H1 (cell line): ENCODE measurements at regions not wholly inside any gene's neighbourhood (a gene's known extent, or its start where the extent isn't known, plus 50 kb on each side); places are given as distances from the start of the nearest gene placed in this dataset.

Experiments
- CTCF ChIA-PET: fragments of 300-600 bp; sonication (Branson Sonifier 250); formaldehyde crosslinking; loops from one replicate; lab custom pipeline; 2021; ENCODE audit not compliant: partially characterized antibody; lab: Charles Lee
- POLR2A ChIA-PET: fragments of 300-600 bp; sonication (Branson Sonifier 250); formaldehyde crosslinking; loops from one replicate; lab custom pipeline; 2021; ENCODE audit warnings: inconsistent platforms; ENCODE audit not compliant: partially characterized antibody; lab: Charles Lee
- DNase-seq, 2 experiments: peaks; one replicate each; pipeline versions ENCODE4 v3.0.0 to v3.0.0-alpha.2; 2010 to 2022; ENCODE audit warnings: low spot score in 2 of 2, low read depth in 1 of 2, mixed read lengths in 1 of 2
- FAIRE-seq: peaks from 2 replicates; lab custom pipeline; 2011; peaks lifted over from hg19 to GRCh38; lab: Jason Lieb, UNC
- H2AFZ ChIP-seq: 2 replicates; pipeline ENCODE4 v1.8.1; 2012; ENCODE audit warnings: low read length, inconsistent platforms
- H2AK5ac ChIP-seq: 2 replicates; pipeline ENCODE4 v1.6.1; 2013; ENCODE audit warnings: low read depth, low read length
- H2BK120ac ChIP-seq: replicated peaks from 2 replicates; pipeline ENCODE3; 2013; ENCODE audit warnings: low read depth, low read length, inconsistent platforms
- H2BK12ac ChIP-seq: 2 replicates; pipeline ENCODE4 v1.6.1; 2013; ENCODE audit warnings: low read depth, low read length
- H2BK15ac ChIP-seq: 2 replicates; pipeline ENCODE4 v1.6.1; 2013; ENCODE audit warnings: low read length
- H2BK20ac ChIP-seq: 2 replicates; pipeline ENCODE4 v1.6.1; 2013; ENCODE audit warnings: low read length
- H2BK5ac ChIP-seq: 2 replicates; pipeline ENCODE4 v1.6.1; 2013; ENCODE audit warnings: low read depth, low read length
- H3K14ac ChIP-seq: 2 replicates; pipeline ENCODE4 v1.6.1; 2013; ENCODE audit warnings: inconsistent platforms; ENCODE audit not compliant: insufficient read length
- H3K18ac ChIP-seq: 2 replicates; pipeline ENCODE4 v1.6.1; 2013; ENCODE audit warnings: low read length; ENCODE audit errors: extremely low read depth
- H3K23ac ChIP-seq: 2 replicates; pipeline ENCODE4 v1.6.1; 2013; ENCODE audit warnings: inconsistent platforms; ENCODE audit not compliant: insufficient read length
- H3K23me2 ChIP-seq: 2 replicates; pipeline ENCODE4 v1.6.1; 2013; ENCODE audit warnings: low read depth, low read length
- H3K27ac ChIP-seq: 2 replicates; pipeline ENCODE4 v1.6.1; 2011; ENCODE audit warnings: low read depth, low read length, inconsistent platforms
- H3K27me3 ChIP-seq, 4 experiments: replicated peaks in 1 of 4; 1 replicate in 1 of 4; 2 replicates in 3 of 4; pipeline versions ENCODE4 v1.6.1 to v1.8.1; 2011 to 2013; ENCODE audit warnings: low read length in 3 of 4, mild to moderate bottlenecking in 3 of 4, inconsistent platforms in 2 of 4, mixed read lengths in 2 of 4, moderate library complexity in 1 of 4; ENCODE audit not compliant: control insufficient read depth in 3 of 4, insufficient read depth in 3 of 4; ENCODE audit errors: extremely low read depth in 1 of 4
- H3K36me3 ChIP-seq, 4 experiments: 2 replicates each; pipeline versions ENCODE4 v1.6.1 to v1.8.1; 2011 to 2013; ENCODE audit warnings: mild to moderate bottlenecking in 4 of 4, low read length in 3 of 4, moderate library complexity in 2 of 4, control low read depth in 1 of 4, inconsistent platforms in 1 of 4; ENCODE audit not compliant: insufficient read depth in 4 of 4, control insufficient read depth in 2 of 4
- H3K4ac ChIP-seq: replicated peaks from 2 replicates; pipeline ENCODE3; 2013; ENCODE audit warnings: low read length, low read depth, mixed read lengths, inconsistent platforms; ENCODE audit not compliant: insufficient read length
- H3K4me1 ChIP-seq, 4 experiments: replicated peaks in 1 of 4; 1 replicate in 1 of 4; 2 replicates in 3 of 4; pipeline versions ENCODE4 v1.6.1 to v1.8.1; 2011 to 2013; ENCODE audit warnings: low read length in 3 of 4, inconsistent platforms in 2 of 4, mixed read lengths in 1 of 4; ENCODE audit not compliant: insufficient read depth in 4 of 4, control insufficient read depth in 3 of 4
- H3K4me2 ChIP-seq, 2 experiments: 2 replicates each; pipeline versions ENCODE4 v1.6.1 to v1.8.1; 2011 to 2013; ENCODE audit warnings: low read depth in 2 of 2, low read length in 2 of 2, control low read depth in 1 of 2, inconsistent platforms in 1 of 2, mild to moderate bottlenecking in 1 of 2; ENCODE audit not compliant: insufficient read depth in 1 of 2
- H3K4me3 ChIP-seq, 4 experiments: fragments of 200-600, 300-600 bp in 1 of 4; sonication (generic), shearing (Covaris generic), sonication (Bioruptor Twin) in 1 of 4; 2 replicates each; pipeline versions ENCODE4 v1.5.1 to v1.8.1; 2011 to 2016; ENCODE audit warnings: low read length in 4 of 4, low read depth in 3 of 4, control low read depth in 2 of 4, inconsistent platforms in 2 of 4, mild to moderate bottlenecking in 2 of 4, mixed read lengths in 1 of 4, moderate library complexity in 1 of 4; ENCODE audit not compliant: insufficient read depth in 2 of 4; ENCODE audit errors: extremely low read depth in 1 of 4
- H3K56ac ChIP-seq: replicated peaks from 2 replicates; pipeline ENCODE3; 2013; ENCODE audit warnings: low read depth, mild to moderate bottlenecking, mixed read lengths, low read length, inconsistent platforms; ENCODE audit not compliant: insufficient read length
- H3K79me1 ChIP-seq: 2 replicates; pipeline ENCODE4 v1.6.1; 2013; ENCODE audit warnings: low read depth, low read length, control low read depth
- H3K79me2 ChIP-seq, 2 experiments: 2 replicates each; pipeline versions ENCODE4 v1.6.1 to v1.8.1; 2012 to 2013; ENCODE audit warnings: low read length in 2 of 2, mild to moderate bottlenecking in 2 of 2, inconsistent platforms in 1 of 2; ENCODE audit not compliant: insufficient read depth in 2 of 2, control insufficient read depth in 1 of 2
- H3K9ac ChIP-seq, 4 experiments: replicated peaks in 1 of 4; 1 replicate in 1 of 4; 2 replicates in 3 of 4; pipeline versions ENCODE4 v1.6.1 to v1.8.1; 2011 to 2013; ENCODE audit warnings: low read depth in 3 of 4, low read length in 3 of 4, control low read depth in 2 of 4, mild to moderate bottlenecking in 2 of 4, moderate library complexity in 2 of 4, inconsistent platforms in 1 of 4; ENCODE audit errors: extremely low read depth in 1 of 4
- H3K9me3 ChIP-seq, 2 experiments: 2 replicates each; pipeline versions ENCODE4 v1.6.1 to v1.8.1; 2012 to 2013; ENCODE audit warnings: mild to moderate bottlenecking in 2 of 2, moderate library complexity in 2 of 2, control low read depth in 1 of 2, inconsistent platforms in 1 of 2, low read depth in 1 of 2, low read length in 1 of 2, mixed read lengths in 1 of 2; ENCODE audit not compliant: insufficient read depth in 2 of 2
- H4K20me1 ChIP-seq, 2 experiments: replicated peaks in 1 of 2; 2 replicates each; pipeline versions ENCODE3 to v1.8.1; 2011 to 2013; ENCODE audit warnings: inconsistent platforms in 2 of 2, low read length in 2 of 2, mild to moderate bottlenecking in 1 of 2; ENCODE audit not compliant: insufficient read depth in 2 of 2, control insufficient read depth in 1 of 2
- H4K5ac ChIP-seq: 2 replicates; pipeline ENCODE4 v1.6.1; 2013; ENCODE audit warnings: low read length, low read depth, mixed read lengths, inconsistent platforms; ENCODE audit not compliant: insufficient read length
- H4K8ac ChIP-seq: 2 replicates; pipeline ENCODE4 v1.8.0; 2013; ENCODE audit warnings: mild to moderate bottlenecking, moderate library complexity, low read length, inconsistent platforms; ENCODE audit not compliant: insufficient read depth; ENCODE audit errors: extremely low read depth
- H4K91ac ChIP-seq: replicated peaks from 2 replicates; pipeline ENCODE3; 2013; ENCODE audit warnings: low read length, mixed read lengths, inconsistent platforms; ENCODE audit not compliant: insufficient read length
- PHF8 ChIP-seq: fragments of 200-600 bp; sonication (generic); conservative IDR thresholded peaks from 2 replicates; pipeline ENCODE4 v1.7.1; 2012; ENCODE audit warnings: low read depth, mild to moderate bottlenecking, inconsistent platforms, low read length, moderate library complexity
- WGBS, 2 experiments: shearing (Covaris generic) in 1 of 2; methylation state at CpG; one replicate each; pipeline versions ENCODE4 v1.1.6 to v1.1.7; 2013 to 2015; ENCODE audit warnings: low lambda C conversion rate in 2 of 2, mixed read lengths in 2 of 2, inconsistent platforms in 1 of 2, low coverage in 1 of 2, missing lambda C conversion rate in 1 of 2; ENCODE audit not compliant: insufficient replicate concordance in 2 of 2, insufficient coverage in 1 of 2, insufficient read length in 1 of 2; ENCODE audit errors: extremely low coverage in 1 of 2, missing lambda C conversion rate in 1 of 2; 5-methylcytosine and 5-hydroxymethylcytosine counted together

GRCh38 chr9:97753975-97754374 lies 56.8 kb upstream of the XPA start:
- WGBS, 2 experiments: 86% methylated on average over 2 of the region's 2 CpGs; no CpG with 5 or more reads in 1 of the 2 experiments
- FAIRE-seq (no peak), DNase-seq (no peak)
- Histone ChIP-seq H2AK5ac (no peak overlapping the region), H3K18ac (no peak overlapping the region), H2BK120ac (no peak overlapping the region), H4K91ac (no peak overlapping the region), H3K9me3 (peaks cover 0 to 12% of the 10 kb centered on the region in 2 experiments; a peak in 1 of 4 replicates), H3K56ac (no peak overlapping the region), H2BK20ac (no peak overlapping the region), H3K79me1 (no peaks in the 10 kb centered on the region), H3K4me1 (no peaks in the 10 kb centered on the region), H3K4me3 (no peak overlapping the region), H4K20me1 (no peaks in the 10 kb centered on the region), H2BK5ac (no peak overlapping the region), H3K9ac (no peak overlapping the region), H3K4ac (no peak overlapping the region), H3K79me2 (no peaks in the 10 kb centered on the region), H3K27me3 (no peaks in the 10 kb centered on the region; a peak in 1 of 7 replicates), H2BK12ac (no peak overlapping the region), H3K36me3 (no peaks in the 10 kb centered on the region), H3K27ac (no peak overlapping the region), H2AFZ (no peak overlapping the region), H3K4me2 (no peak overlapping the region), H4K8ac (no peak overlapping the region), H4K5ac (no peak overlapping the region), H2BK15ac (no peak overlapping the region), H3K14ac (no peak overlapping the region), H3K23me2 (no peaks in the 10 kb centered on the region), H3K23ac (no peak overlapping the region)
- ChIA-PET CTCF (interaction anchor here (1.4 kb wide), 1 partner anchor 147 kb away, joined by 3 read pairs; no protein-coding TSS in a partner anchor), POLR2A (no interaction called here)
- TF ChIP-seq PHF8: no peak
